ENCODE measurements at regions not wholly inside any gene's neighbourhood (a gene's known extent, or its start where the extent isn't known, plus 50 kb on each side); places are given as distances from the start of the nearest gene placed in this dataset.
"Not testable (repeated sequence)": the region's sequence is repeated elsewhere in the genome, so short reads cannot be mapped to it uniquely, and the experiment has no call there.

DNA sequence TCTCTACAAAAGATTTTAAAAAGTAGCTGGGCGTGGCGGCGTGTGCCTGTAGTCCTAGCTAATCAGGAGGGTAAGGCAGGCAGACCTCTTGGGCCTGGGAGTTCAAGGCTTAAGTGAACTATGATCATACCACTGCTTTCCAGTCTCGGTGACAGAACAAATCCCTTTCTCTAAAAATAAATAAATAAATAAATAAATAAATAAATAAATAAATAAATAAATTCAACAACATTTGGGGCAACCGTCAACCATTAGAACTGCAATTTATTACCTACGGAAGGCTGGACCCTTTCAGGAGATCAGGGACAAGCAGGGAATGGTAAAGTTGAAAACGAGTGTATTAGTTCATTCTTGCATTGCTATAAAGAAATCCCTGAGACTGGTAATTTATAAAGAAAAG lies 136.2 kb upstream of the USP9X start:
- DNase-seq (ENCODE audit: low spot score), result no peak

DNA sequence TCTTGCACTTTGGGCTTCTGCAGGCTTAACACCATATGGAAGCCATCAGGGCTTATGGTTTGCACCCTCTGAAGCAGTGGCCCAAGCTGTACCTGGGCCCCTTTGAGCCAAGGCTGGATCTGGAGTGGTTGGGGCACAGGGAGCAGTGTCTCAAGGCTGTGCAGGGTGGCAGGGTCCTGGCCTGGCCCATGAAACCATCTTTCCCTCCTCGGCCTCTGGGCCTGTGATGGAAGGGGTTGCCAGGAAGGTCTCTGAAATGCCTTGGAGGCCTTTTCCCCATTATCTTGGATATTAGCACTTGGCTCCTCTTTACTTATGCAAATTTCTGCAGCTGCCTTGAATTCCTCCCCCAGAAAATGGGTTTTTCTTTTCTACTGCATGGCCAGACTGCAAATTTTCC lies 134.7 kb upstream of the USP9X start:
- DNase-seq (ENCODE audit: low spot score), result no peak

DNA sequence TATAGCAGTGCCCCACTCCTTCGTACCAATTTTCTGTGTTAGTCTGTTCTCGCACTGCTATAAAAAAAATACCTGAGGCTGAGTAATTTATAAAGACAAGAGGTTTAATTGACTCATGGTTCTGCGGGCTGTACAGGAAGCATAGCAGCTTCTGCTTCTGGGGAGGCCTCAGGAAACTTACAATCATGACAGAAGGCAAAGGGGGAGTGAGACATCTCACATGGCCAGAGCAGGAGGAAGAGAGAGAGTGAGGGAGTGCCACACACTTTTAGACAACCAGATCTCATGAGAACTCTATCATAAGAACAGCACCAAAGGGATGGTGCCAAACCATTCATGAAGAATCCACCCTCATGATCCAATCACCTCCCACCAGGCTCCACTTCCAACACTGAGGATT lies 133.8 kb upstream of the USP9X start:
- DNase-seq (ENCODE audit: low spot score), result not testable (repeated sequence)

DNA sequence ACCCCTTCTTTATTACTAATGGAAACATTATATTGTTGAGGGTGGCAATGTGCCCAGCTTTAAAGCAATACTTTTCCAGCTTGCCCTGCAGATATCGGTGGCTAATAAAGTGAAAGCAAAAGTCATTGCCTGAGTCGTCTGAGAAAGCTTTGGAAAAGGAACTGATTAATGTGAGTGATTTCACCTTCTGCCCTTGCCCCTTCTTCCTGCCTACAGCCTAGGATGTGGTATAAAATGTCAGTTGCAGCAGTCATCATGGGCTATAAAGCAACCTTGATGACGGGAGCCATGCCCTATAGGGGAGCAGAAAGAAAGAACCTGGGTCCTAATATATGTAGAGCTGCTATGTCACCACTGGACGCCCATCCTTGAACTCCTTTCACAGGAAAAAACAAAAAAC lies 132.4 kb upstream of the USP9X start:
- DNase-seq (ENCODE audit: low spot score), result no peak

DNA sequence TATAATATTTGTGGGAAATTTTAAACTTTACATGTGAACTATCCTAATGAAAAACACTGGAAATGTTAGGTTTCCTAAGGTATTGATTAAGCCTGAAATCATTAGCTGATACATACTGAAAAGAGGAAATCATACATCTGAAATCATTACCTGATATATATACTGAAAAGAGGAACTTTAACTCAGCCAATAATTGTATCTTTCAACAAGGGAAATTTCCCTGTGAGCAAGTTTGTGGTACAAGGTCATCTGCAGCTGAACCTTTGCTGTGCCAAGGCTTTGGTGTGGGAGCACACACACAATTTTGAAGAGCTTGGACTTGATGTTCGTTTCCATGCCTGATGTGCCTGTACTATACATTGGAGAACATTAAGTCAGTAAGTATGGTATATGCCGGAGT lies 131.9 kb upstream of the USP9X start:
- DNase-seq (ENCODE audit: low spot score), result no peak

DNA sequence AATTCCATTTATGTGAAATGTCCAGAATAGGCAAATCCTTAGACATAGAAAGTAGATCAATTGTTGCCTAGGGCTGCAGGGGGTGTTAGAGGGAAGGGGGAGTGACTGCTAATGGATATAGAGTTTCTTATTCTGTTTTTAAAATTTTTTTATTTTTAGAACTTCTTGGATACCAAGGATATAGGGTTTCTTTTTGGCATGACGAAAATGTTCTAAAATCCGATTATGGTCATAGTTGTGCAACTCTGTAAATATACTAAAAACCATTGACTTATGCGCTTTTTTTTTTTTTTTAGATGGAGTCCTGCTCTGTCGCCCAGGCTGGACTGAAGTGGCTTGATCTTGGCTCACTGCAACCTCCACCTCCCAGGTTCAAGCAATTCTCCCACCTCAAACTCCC lies 125.2 kb upstream of the USP9X start:
- no peak for DNase-seq (ENCODE audit: low spot score)

DNA sequence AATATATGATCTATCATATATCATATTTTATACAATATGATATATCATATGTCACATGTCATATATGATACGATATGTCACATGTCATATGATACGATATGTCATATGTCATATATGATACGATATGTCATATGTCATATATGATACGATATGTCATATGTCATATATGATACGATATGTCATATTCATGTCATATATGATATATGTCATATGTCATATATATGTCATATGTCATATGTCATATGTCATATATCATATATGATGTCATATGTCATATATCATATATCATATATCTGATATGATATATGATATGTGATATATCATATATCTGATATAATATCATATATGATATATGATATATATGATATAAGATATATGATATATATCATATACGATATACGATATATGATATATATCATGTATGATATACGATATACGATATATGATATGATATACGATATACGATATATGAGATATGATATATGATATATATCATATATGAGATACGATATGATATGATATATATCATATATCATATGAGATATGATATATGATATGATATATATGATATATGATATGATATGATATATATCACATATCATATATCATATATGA lies 122.3 kb upstream of the USP9X start:
- DNase-seq (ENCODE audit: low spot score), result no peak

DNA sequence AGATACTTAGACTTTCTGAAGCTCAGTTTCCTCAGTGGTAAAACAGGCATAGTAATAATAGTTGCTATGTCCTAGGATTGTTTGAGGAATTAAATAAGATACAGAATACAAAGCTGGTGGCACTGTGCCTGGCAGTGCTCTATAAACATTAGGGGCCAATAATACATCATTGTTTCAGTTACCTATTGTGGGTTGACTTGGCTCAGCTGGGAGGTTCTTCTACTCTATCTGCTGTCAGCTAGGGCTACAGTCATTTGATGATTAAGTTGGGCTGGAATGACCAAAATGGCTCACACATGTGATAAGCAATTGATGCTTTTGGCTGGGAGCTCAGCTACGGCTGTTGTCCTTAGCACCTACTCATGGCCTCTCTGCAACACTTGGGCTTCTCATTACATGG lies 121.2 kb upstream of the USP9X start:
- no peak for DNase-seq (ENCODE audit: low spot score)

DNA sequence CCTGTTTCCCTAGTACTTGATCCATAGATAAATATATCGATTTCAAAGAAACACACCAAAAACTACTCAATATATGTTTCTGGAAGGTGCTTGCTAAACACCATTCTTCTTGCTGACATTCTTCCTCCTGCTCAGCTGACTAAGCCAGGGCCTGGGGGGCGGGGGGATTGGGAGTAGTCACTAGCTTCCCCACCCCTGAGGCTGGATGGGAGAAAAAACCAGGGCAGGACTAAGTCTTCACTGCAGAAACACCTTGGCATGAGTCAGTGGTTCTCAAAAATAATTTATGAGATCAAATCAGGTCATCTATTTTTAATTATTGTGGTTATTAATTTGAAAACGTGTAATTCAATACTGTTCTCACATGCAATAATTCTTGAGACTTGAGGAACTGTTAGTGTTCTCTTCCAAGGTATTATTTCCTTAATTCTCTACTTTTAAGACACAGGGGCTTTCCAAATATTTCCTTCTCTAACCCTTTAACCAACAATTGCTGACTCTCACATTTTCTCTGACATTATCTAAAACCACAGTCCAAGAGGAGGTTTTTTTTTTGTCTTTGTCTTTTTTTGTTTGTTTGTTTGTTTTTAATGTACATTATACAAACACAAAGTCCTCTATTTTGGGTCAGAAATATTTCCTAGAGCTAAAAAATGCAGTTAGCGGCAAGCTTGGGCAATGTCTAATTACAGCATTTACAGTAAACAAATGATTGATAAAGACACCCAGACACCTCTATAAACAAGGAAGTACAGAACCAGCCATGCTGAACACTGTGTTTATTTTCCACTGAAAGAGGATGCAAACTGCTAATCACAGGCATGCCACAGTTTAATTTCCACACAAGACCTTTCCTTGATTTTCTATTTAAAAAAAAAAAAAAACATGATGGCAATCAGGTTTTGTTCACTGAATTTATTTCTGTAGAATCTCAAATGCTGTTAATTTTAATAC lies 120.3 kb upstream of the USP9X start:
- no peak for DNase-seq (ENCODE audit: low spot score)

DNA sequence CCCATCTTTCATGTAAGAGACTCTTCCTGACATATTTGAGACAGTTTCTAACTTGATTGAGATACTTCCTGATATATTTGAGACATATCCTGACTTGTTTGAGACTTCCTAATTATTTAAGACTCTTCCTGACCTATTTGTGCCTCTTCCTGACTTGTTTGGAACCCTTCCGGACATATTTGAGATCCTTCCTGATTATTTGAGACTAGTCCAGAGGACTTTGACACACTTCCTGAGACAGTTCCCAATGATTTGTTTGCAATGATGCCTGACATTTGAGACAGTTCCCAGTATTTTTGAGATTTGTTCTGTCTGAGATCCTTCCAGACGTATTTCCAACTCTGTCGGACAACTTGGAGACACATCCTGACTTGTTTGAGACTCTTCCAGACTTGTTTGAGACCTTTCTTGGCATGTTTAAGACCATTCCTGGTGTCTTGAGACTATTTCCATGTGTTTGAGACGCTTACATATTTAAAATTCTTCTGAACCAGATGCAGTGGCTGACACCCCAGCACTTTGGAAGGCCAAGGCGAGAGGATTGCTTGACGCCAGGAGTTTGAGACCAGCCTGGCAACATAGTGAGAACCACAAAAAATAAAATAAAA lies 118.9 kb upstream of the USP9X start:
- no peak for DNase-seq (ENCODE audit: low spot score)

DNA sequence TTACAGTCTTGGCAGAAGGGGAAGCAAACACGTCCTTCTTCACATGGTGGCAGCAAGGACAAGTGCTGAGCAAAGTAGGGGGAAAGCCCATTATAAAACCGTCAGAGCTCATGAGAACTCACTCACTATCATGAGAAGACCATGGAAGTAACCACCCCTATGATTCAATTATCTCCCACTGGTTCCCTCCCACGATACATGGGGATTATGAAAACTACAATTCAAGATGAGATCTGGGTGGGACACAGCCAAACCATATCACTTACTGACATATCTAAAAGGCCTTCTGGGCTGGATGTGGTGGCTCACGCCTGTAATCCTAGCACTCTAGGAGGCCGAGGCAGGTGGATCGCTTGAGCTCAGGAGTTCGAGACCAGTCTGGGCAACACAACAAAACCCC lies 117.1 kb upstream of the USP9X start:
- DNase-seq (ENCODE audit: low spot score), result no peak

DNA sequence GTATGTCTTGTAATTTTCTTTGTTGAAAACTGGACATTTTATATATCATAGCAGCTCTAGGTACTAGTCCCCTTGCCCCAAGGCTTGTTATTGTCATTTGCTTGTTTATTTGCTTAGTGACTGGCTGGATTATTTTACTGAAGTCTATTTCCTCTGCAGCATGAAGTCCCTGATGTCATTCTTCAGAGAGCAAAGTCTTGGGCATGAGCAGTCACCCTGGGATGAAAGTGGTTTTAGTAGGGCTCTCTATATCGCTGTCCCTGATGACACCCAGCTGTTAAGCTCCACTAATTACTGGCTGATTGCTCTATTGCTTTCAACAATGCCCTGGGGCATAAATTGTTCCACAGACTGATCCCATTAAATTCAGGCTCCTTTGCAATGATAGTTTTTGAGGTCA lies 113.5 kb upstream of the USP9X start:
- no peak for DNase-seq (ENCODE audit: low spot score)

DNA sequence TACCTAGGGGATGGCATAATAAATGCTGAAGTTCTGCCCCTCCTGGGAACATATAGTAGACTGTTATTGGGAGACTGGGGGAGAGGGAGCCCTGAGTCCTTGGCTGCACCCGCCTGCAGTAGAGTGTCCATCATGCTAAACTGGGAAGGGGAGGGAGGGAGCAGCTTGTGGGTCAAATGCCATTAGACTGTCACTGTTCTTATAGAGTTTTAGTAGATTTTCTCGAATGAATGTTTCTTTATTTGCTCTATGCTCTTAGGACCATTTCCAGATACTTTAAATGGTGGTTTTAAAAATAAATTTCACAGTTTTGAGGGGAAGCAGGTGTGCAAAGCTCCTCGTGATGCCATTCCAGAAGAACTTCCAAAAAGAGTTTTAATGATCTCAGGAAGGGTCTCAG lies 111.6 kb upstream of the USP9X start:
- DNase-seq (ENCODE audit: low spot score), result no peak

DNA sequence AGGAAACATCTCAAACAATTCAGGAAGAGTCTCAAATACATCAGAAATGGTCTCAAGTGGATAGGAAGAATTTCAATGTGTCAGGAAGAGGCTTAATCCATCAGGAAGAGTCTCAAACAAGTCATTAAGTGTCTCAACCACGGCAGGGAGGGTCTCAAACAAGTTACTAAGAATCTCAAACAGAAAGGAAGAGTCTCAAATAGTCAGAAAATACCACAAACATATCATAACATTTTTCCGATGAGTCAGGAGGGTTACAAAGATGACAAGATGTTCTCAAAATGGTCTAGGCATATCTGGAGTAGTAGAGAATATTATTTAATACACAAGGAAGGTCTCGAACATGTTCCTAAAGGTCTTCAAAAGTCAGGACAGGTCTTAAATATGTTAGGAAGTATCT lies 109.3 kb upstream of the USP9X start:
- no peak for DNase-seq (ENCODE audit: low spot score)

DNA sequence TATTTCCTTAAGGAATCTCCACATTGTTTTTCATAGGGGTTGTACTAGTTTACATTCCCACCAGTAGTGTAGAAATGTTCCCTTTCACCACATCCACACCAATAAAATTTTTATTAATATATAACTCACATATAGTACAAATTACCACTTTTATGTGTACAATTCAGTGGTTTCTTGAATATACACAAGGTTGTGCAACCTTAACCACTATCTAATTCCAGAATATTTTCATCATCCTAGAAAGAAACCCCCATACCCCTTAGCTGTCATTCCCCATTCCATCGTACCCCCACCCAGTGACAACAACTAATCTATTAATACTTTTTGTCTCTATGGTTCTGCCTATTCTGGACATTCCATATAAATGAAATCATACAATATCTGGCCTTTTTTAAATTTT lies 108.3 kb upstream of the USP9X start:
- no peak for DNase-seq (ENCODE audit: low spot score)

DNA sequence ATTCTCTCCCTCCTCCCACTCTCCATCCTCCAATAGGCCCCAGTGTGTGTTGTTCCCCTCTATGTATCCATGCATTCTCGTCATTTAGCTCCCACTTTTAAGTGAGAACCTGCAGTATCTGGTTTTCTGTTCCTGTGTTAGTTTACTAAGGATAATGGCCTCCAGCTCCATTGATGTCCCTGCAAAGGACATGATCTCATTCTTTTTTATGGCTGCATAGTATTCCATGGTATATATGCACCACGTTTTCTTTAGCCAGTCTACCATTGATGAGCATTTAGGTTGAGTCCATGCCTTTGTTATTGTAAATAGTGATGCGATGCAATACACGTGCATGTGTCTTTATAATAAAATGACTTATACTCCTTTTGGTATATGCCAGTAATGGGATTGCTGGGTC lies 100.3 kb upstream of the USP9X start:
- DNase-seq (ENCODE audit: low spot score), result no peak

DNA sequence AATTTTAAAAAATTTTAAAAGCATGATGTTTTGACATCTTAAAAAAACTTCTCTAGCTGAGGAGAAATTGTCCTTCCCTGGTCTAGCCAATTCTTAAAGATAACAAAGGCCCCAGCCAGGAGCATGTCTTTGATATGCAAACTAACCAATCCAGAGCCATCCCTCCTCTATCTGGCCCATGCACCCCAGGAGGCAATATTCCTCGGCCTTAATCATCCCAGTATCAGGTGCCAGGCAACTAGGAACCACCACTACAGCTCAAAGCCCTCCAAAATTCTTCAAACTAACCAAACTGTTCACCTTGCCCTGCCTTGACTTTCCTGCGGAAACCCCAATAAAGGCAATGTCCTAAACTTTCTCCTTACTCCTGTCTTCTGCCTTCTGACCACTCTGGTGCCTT lies 97.8 kb upstream of the USP9X start:
- no peak for DNase-seq (ENCODE audit: low spot score)

DNA sequence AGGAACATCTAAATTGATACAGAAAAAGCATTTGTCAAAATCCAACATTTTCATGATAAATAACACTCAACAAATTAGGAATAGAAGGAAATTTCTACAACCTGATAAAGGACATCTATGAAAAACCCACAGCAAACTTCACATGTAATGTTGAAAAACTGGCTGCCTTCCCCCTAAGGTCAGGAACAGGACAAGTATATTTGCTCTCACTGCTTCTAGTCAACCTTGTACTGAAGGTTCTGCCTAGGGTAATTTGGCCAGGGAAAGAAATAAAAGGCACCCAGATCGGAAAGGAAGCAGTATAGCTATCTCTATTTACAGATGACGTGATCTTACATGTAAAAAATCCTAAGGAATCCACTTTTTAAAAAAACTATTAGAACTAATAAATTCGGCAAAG lies 97.1 kb upstream of the USP9X start:
- DNase-seq (ENCODE audit: low spot score), result no peak

DNA sequence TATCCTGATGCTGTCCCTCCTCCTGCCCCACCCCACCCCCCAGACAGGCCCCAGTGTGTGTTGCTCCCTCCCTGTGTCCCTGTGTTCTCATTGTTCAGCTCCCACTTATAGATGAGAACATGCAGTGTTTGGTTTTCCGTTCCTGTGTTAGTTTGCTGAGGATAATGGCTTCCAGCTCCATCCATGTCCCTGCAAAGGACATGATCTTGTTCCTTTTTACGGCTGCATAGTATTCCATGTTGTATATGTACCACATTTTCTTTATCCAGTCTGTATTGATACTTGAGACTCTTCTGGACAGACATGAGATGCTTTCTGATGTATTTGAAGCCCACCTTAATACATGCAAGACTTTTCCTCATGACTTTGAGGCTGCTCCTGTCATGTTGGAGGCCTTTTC lies 91.8 kb upstream of the USP9X start:
- DNase-seq (ENCODE audit: low spot score), result not testable (repeated sequence)

DNA sequence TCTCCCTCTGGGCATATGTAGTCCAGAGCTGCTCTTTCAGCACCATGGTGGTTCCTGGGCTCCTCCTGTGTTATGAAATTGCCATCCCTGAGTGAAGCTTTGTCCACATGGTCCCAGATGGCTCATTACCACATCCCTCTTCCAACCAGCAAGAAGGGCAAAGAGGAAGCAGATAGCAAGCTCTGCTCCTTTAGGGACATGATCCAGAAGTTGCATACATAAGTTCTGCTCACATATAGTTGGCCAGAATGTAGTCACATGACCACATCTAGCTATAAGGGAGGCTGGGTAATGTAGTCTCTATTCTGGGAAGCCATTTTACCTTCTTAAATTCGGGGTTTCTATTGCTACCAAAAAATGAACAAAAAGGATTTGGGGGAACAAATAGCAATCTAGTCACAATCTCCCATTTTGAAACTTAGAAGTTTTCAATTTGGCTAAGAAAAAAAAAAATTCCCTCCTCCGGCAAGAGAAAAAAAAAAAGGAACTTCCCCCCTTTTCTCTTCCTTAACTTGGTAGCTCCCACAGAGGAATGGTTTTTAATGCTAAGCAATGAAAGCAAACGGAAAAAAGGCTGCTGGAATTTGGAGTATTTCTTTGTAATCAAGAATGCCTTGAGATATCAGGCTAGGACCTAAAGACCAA lies 88.2 kb upstream of the USP9X start:
- no peak for DNase-seq (ENCODE audit: low spot score)

DNA sequence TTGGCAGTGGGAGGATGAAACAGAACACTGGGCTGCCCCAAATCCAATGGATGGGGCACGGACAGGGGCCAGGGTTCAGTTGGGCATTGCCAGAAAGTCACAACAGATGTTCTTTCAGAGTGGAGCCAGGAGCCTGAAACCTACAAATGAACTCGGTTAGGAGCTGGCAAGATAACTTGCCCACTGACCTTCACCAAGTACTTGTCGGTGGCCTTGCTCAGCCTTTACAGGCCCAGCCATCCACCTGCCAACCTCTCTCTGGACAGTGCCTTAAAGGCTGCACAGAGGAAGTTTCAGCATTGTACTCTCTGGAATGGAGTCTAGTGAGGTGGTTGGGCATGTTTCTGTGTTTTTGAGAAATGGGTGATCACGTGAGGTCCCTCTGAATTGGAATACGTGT lies 87.1 kb upstream of the USP9X start:
- DNase-seq (ENCODE audit: low spot score), result no peak

DNA sequence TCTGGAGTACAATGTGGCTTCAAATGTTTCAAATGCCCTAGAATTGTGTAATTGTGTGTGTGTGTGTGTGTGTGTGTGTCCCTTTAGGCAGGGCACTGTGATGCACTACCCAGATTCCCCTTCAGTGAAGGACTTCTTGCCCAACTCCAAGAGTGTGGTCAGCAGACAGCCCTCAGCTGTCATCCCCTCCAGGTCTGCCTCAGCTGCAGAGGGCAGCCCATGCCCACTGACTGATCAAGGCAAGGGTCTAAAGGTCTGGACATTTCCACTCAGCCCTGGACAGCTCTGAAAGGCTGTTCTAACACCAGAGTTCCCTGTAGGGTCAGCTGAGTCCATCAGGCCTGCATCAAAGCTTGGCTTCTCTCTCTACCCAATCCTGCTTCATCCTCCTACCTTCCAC lies 83.9 kb upstream of the USP9X start:
- no peak for DNase-seq (ENCODE audit: low spot score)

DNA sequence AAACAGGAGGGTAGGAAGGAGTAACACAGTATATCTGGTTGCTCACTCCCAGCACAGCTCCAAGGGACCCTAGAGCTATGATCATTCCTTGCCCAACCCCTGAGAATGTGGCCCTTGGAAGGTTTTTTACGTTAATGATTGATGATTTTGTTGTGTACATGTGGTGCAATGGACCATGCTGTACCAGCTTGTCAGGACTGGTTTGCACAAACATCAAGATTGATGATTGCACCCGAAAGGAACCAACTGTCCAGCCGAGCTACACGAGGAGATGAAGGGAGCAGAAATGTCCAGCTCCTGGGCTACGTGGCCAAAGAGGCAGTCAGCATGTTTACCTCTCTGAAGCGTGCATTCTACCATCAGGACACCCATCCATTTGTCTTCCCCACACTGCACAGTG lies 83.2 kb upstream of the USP9X start:
- DNase-seq (ENCODE audit: low spot score), result no peak
